ENCODE measurements at regions not wholly inside any gene's neighbourhood (a gene's known extent, or its start where the extent isn't known, plus 50 kb on each side); places are given as distances from the start of the nearest gene placed in this dataset.

- no peaks in the 10 kb centered on the region for H3K9me3 ChIP-seq (ENCODE audit: insufficient read depth, low read depth, low read length)
- peaks cover 23% of the 10 kb centered on the region for H3K4me1 ChIP-seq (ENCODE audit: insufficient read depth, low read length)
- H3K27ac ChIP-seq (ENCODE audit: low read length): no peak overlapping the region
- H3K9ac ChIP-seq (ENCODE audit: low read depth, low read length): no peak overlapping the region
- no peak overlapping the region for H3K4me3 ChIP-seq (ENCODE audit: low read length)
- no peaks in the 10 kb centered on the region for H3K27me3 ChIP-seq (ENCODE audit: insufficient read depth, low read length)
- no peaks in the 10 kb centered on the region for H3K36me3 ChIP-seq (ENCODE audit: insufficient read depth, low read depth, low read length)
Observed at GRCh38 chr13:34156841-34157365, 339.0 kb downstream of the RFC3 start.

- H3K4me3 ChIP-seq (ENCODE audit: low read length): no peak overlapping the region
- no peak overlapping the region for H3K27ac ChIP-seq (ENCODE audit: low read length)
- peaks cover 26% of the 10 kb centered on the region for H3K4me1 ChIP-seq (ENCODE audit: insufficient read depth, low read length)
- H3K27me3 ChIP-seq (ENCODE audit: insufficient read depth, low read length): no peaks in the 10 kb centered on the region
- no peak overlapping the region for H3K9ac ChIP-seq (ENCODE audit: low read depth, low read length)
- H3K9me3 ChIP-seq (ENCODE audit: insufficient read depth, low read depth, low read length): no peaks in the 10 kb centered on the region
- no peaks in the 10 kb centered on the region for H3K36me3 ChIP-seq (ENCODE audit: insufficient read depth, low read depth, low read length)
Observed at GRCh38 chr13:34159946-34160345, 342.0 kb downstream of the RFC3 start.

GRCh38 chr13:34161931-34162543 lies 344.1 kb downstream of the RFC3 start:
- H3K27ac ChIP-seq (ENCODE audit: low read length): no peak overlapping the region
- no peaks in the 10 kb centered on the region for H3K27me3 ChIP-seq (ENCODE audit: insufficient read depth, low read length)
- no peaks in the 10 kb centered on the region for H3K36me3 ChIP-seq (ENCODE audit: insufficient read depth, low read depth, low read length)
- H3K9ac ChIP-seq (ENCODE audit: low read depth, low read length): no peak overlapping the region
- no peak overlapping the region for H3K4me3 ChIP-seq (ENCODE audit: low read length)
- H3K9me3 ChIP-seq (ENCODE audit: insufficient read depth, low read depth, low read length): no peaks in the 10 kb centered on the region
- H3K4me1 ChIP-seq (ENCODE audit: insufficient read depth, low read length): peaks cover 20% of the 10 kb centered on the region

GRCh38 chr13:34162544-34162933 lies 344.6 kb downstream of the RFC3 start:
- H3K27ac ChIP-seq (ENCODE audit: low read length): no peak overlapping the region
- no peaks in the 10 kb centered on the region for H3K9me3 ChIP-seq (ENCODE audit: insufficient read depth, low read depth, low read length)
- peaks cover 15% of the 10 kb centered on the region for H3K4me1 ChIP-seq (ENCODE audit: insufficient read depth, low read length)
- H3K4me3 ChIP-seq (ENCODE audit: low read length): no peak overlapping the region
- no peaks in the 10 kb centered on the region for H3K36me3 ChIP-seq (ENCODE audit: insufficient read depth, low read depth, low read length)
- no peak overlapping the region for H3K9ac ChIP-seq (ENCODE audit: low read depth, low read length)
- H3K27me3 ChIP-seq (ENCODE audit: insufficient read depth, low read length): no peaks in the 10 kb centered on the region

GRCh38 chr13:34164582-34164981 lies 346.6 kb downstream of the RFC3 start:
- H3K4me1 ChIP-seq (ENCODE audit: insufficient read depth, low read length): peaks cover 14% of the 10 kb centered on the region; the same call in 1 of the 2 replicates
- H3K9me3 ChIP-seq (ENCODE audit: insufficient read depth, low read depth, low read length): no peaks in the 10 kb centered on the region
- no peaks in the 10 kb centered on the region for H3K27me3 ChIP-seq (ENCODE audit: insufficient read depth, low read length)
- no peak overlapping the region for H3K27ac ChIP-seq (ENCODE audit: low read length)
- H3K36me3 ChIP-seq (ENCODE audit: insufficient read depth, low read depth, low read length): no peaks in the 10 kb centered on the region
- no peak overlapping the region for H3K9ac ChIP-seq (ENCODE audit: low read depth, low read length)
- no peak overlapping the region for H3K4me3 ChIP-seq (ENCODE audit: low read length)

GRCh38 chr13:34165158-34165557 lies 347.2 kb downstream of the RFC3 start:
- Histone ChIP-seq H3K36me3 (ENCODE audit: insufficient read depth, low read depth, low read length) (no peaks in the 10 kb centered on the region), H3K4me3 (ENCODE audit: low read length) (no peak overlapping the region), H3K4me1 (ENCODE audit: insufficient read depth, low read length) (peaks cover 14% of the 10 kb centered on the region; the same call in 1 of the 2 replicates), H3K9ac (ENCODE audit: low read depth, low read length) (no peak overlapping the region), H3K9me3 (ENCODE audit: insufficient read depth, low read depth, low read length) (no peaks in the 10 kb centered on the region), H3K27me3 (ENCODE audit: insufficient read depth, low read length) (no peaks in the 10 kb centered on the region), H3K27ac (ENCODE audit: low read length) (no peak overlapping the region)

- Histone ChIP-seq H3K4me3 (ENCODE audit: low read length) (no peak overlapping the region), H3K27me3 (ENCODE audit: insufficient read depth, low read length) (no peaks in the 10 kb centered on the region), H3K36me3 (ENCODE audit: insufficient read depth, low read depth, low read length) (no peaks in the 10 kb centered on the region), H3K9ac (ENCODE audit: low read depth, low read length) (no peak overlapping the region), H3K4me1 (ENCODE audit: insufficient read depth, low read length) (peaks cover 14% of the 10 kb centered on the region; the same call in 1 of the 2 replicates), H3K27ac (ENCODE audit: low read length) (no peak overlapping the region), H3K9me3 (ENCODE audit: insufficient read depth, low read depth, low read length) (no peaks in the 10 kb centered on the region)
Observed at GRCh38 chr13:34166406-34166805, 348.5 kb downstream of the RFC3 start.

- no peak overlapping the region for H3K9ac ChIP-seq (ENCODE audit: low read depth, low read length)
- no peak overlapping the region for H3K27ac ChIP-seq (ENCODE audit: low read length)
- no peaks in the 10 kb centered on the region for H3K27me3 ChIP-seq (ENCODE audit: insufficient read depth, low read length)
- H3K4me3 ChIP-seq (ENCODE audit: low read length): no peak overlapping the region
- H3K36me3 ChIP-seq (ENCODE audit: insufficient read depth, low read depth, low read length): no peaks in the 10 kb centered on the region
- no peaks in the 10 kb centered on the region for H3K9me3 ChIP-seq (ENCODE audit: insufficient read depth, low read depth, low read length)
- H3K4me1 ChIP-seq (ENCODE audit: insufficient read depth, low read length): peaks cover 5% of the 10 kb centered on the region; the same call in 1 of the 2 replicates
Observed at GRCh38 chr13:34167347-34167746, 349.4 kb downstream of the RFC3 start.

GRCh38 chr13:34172048-34172447 lies 354.1 kb downstream of the RFC3 start:
- Histone ChIP-seq H3K4me1 (ENCODE audit: insufficient read depth, low read length) (no peaks in the 10 kb centered on the region), H3K27ac (ENCODE audit: low read length) (no peak overlapping the region), H3K9ac (ENCODE audit: low read depth, low read length) (no peak overlapping the region), H3K36me3 (ENCODE audit: insufficient read depth, low read depth, low read length) (no peaks in the 10 kb centered on the region), H3K27me3 (ENCODE audit: insufficient read depth, low read length) (no peaks in the 10 kb centered on the region), H3K9me3 (ENCODE audit: insufficient read depth, low read depth, low read length) (no peaks in the 10 kb centered on the region), H3K4me3 (ENCODE audit: low read length) (no peak overlapping the region)

GRCh38 chr13:34174671-34175145 lies 356.8 kb downstream of the RFC3 start:
- Histone ChIP-seq H3K27me3 (ENCODE audit: insufficient read depth, low read length) (no peaks in the 10 kb centered on the region), H3K36me3 (ENCODE audit: insufficient read depth, low read depth, low read length) (no peaks in the 10 kb centered on the region), H3K9ac (ENCODE audit: low read depth, low read length) (no peak overlapping the region), H3K4me1 (ENCODE audit: insufficient read depth, low read length) (peaks cover 7% of the 10 kb centered on the region), H3K27ac (ENCODE audit: low read length) (no peak overlapping the region), H3K4me3 (ENCODE audit: low read length) (no peak overlapping the region), H3K9me3 (ENCODE audit: insufficient read depth, low read depth, low read length) (no peaks in the 10 kb centered on the region)

- Histone ChIP-seq H3K4me3 (ENCODE audit: low read length) (no peak overlapping the region), H3K9me3 (ENCODE audit: insufficient read depth, low read depth, low read length) (no peaks in the 10 kb centered on the region), H3K27me3 (ENCODE audit: insufficient read depth, low read length) (no peaks in the 10 kb centered on the region), H3K36me3 (ENCODE audit: insufficient read depth, low read depth, low read length) (no peaks in the 10 kb centered on the region), H3K4me1 (ENCODE audit: insufficient read depth, low read length) (peaks cover 12% of the 10 kb centered on the region), H3K27ac (ENCODE audit: low read length) (no peak overlapping the region), H3K9ac (ENCODE audit: low read depth, low read length) (no peak overlapping the region)
Observed at GRCh38 chr13:34175551-34175950, 357.6 kb downstream of the RFC3 start.

GRCh38 chr13:34176633-34177032 lies 358.7 kb downstream of the RFC3 start:
- H3K9ac ChIP-seq (ENCODE audit: low read depth, low read length): no peak overlapping the region
- H3K36me3 ChIP-seq (ENCODE audit: insufficient read depth, low read depth, low read length): no peaks in the 10 kb centered on the region
- no peaks in the 10 kb centered on the region for H3K9me3 ChIP-seq (ENCODE audit: insufficient read depth, low read depth, low read length)
- no peak overlapping the region for H3K4me3 ChIP-seq (ENCODE audit: low read length)
- peaks cover 12% of the 10 kb centered on the region for H3K4me1 ChIP-seq (ENCODE audit: insufficient read depth, low read length)
- no peaks in the 10 kb centered on the region for H3K27me3 ChIP-seq (ENCODE audit: insufficient read depth, low read length)
- H3K27ac ChIP-seq (ENCODE audit: low read length): no peak overlapping the region

Data from iPS-20b (cell line).